Activated T-helper 1 cell treated with anti-CD3 and anti-CD28 coated beads, Interleukin-12 subunit alpha, Interleukin-12 subunit beta, Interleukin-2, Interleukin-4 antibody, amounts not matched to agents 30 ng/mL and 10 ng/mL and 1 ng/mL, durations not matched to agents 14 hours and 24 hours and 36 hours (primary cell): ENCODE measurements at regions not wholly inside any gene's neighbourhood (a gene's known extent, or its start where the extent isn't known, plus 50 kb on each side); places are given as distances from the start of the nearest gene placed in this dataset.

Experiments used
- DNase-seq: peaks from one replicate; pipeline ENCODE4 v3.0.0; 2021; ENCODE audit warnings: low spot score
- H3K27ac Mint-ChIP-seq: one replicate; pipeline ENCODE4 v1.8.0; 2021; ENCODE audit warnings: mild to moderate bottlenecking, mixed read lengths
- H3K27me3 Mint-ChIP-seq: one replicate; pipeline ENCODE4 v1.8.0; 2022; ENCODE audit warnings: mild to moderate bottlenecking, moderate library complexity, mixed read lengths; ENCODE audit not compliant: insufficient read depth
- H3K36me3 Mint-ChIP-seq: one replicate; pipeline ENCODE4 v1.8.0; 2021; ENCODE audit warnings: low read depth, mixed read lengths
- H3K4me1 Mint-ChIP-seq: one replicate; pipeline ENCODE4 v1.8.0; 2021; ENCODE audit warnings: low read depth, mixed read lengths
- H3K4me3 Mint-ChIP-seq: one replicate; pipeline ENCODE4 v1.8.0; 2021; ENCODE audit warnings: mild to moderate bottlenecking, moderate library complexity, mixed read lengths
- H3K9me3 Mint-ChIP-seq: one replicate; pipeline ENCODE4 v1.8.0; 2021; ENCODE audit warnings: mixed read lengths
- intact Hi-C: fragments of 100-400 bp; cut with micrococcal nuclease; formaldehyde crosslinking; loops from one replicate; pipeline ENCODE4 v1.15.1; 2024

- no peak overlapping the region for H3K27ac Mint-ChIP-seq
- H3K9me3 Mint-ChIP-seq, result no peaks in the 10 kb centered on the region
- intact Hi-C loops, result no loop called here
- H3K36me3 Mint-ChIP-seq, result no peaks in the 10 kb centered on the region
- H3K4me1 Mint-ChIP-seq, result no peaks in the 10 kb centered on the region
- DNase-seq, result no peak
- no peak overlapping the region for H3K4me3 Mint-ChIP-seq
- H3K27me3 Mint-ChIP-seq, result no peaks in the 10 kb centered on the region
Measured at GRCh38 chr9:87138128-87139040, 191.1 kb upstream of the GAS1 start.

- intact Hi-C loops, result no loop called here
- H3K27me3 Mint-ChIP-seq, result no peaks in the 10 kb centered on the region
- no peak overlapping the region for H3K27ac Mint-ChIP-seq
- H3K36me3 Mint-ChIP-seq, result no peaks in the 10 kb centered on the region
- H3K9me3 Mint-ChIP-seq, result no peaks in the 10 kb centered on the region
- DNase-seq, result no peak
- no peaks in the 10 kb centered on the region for H3K4me1 Mint-ChIP-seq
- no peak overlapping the region for H3K4me3 Mint-ChIP-seq
Measured at GRCh38 chr9:87139099-87139730, 191.9 kb upstream of the GAS1 start.

GRCh38 chr9:87140142-87140541, 192.8 kb upstream of the GAS1 start:
- H3K27ac Mint-ChIP-seq, result no peak overlapping the region
- intact Hi-C loops, result no loop called here
- H3K4me3 Mint-ChIP-seq, result no peak overlapping the region
- H3K4me1 Mint-ChIP-seq, result no peaks in the 10 kb centered on the region
- peaks cover 3% of the 10 kb centered on the region for H3K27me3 Mint-ChIP-seq
- no peaks in the 10 kb centered on the region for H3K36me3 Mint-ChIP-seq
- DNase-seq, result no peak
- H3K9me3 Mint-ChIP-seq, result no peaks in the 10 kb centered on the region

- no peaks in the 10 kb centered on the region for H3K4me1 Mint-ChIP-seq
- H3K36me3 Mint-ChIP-seq, result no peaks in the 10 kb centered on the region
- H3K27ac Mint-ChIP-seq, result no peak overlapping the region
- no peak for DNase-seq
- peaks cover 3% of the 10 kb centered on the region for H3K27me3 Mint-ChIP-seq
- intact Hi-C loops, result no loop called here
- no peaks in the 10 kb centered on the region for H3K9me3 Mint-ChIP-seq
- H3K4me3 Mint-ChIP-seq, result no peak overlapping the region
Measured at GRCh38 chr9:87140605-87141109, 193.4 kb upstream of the GAS1 start.

- H3K4me1 Mint-ChIP-seq, result no peaks in the 10 kb centered on the region
Measured at GRCh38 chr9:87141124-87141523, 193.8 kb upstream of the GAS1 start.

GRCh38 chr9:87146933-87147332, 199.6 kb upstream of the GAS1 start:
- H3K27ac Mint-ChIP-seq, result no peak overlapping the region
- H3K9me3 Mint-ChIP-seq, result no peaks in the 10 kb centered on the region
- no peak overlapping the region for H3K4me3 Mint-ChIP-seq
- H3K27me3 Mint-ChIP-seq, result peaks cover 15% of the 10 kb centered on the region
- intact Hi-C loops, result no loop called here
- DNase-seq, result no peak
- H3K4me1 Mint-ChIP-seq, result no peaks in the 10 kb centered on the region
- no peaks in the 10 kb centered on the region for H3K36me3 Mint-ChIP-seq

More at GRCh38 chr9:87141124-87141523, 193.8 kb upstream of the GAS1 start:
- peaks cover 3% of the 10 kb centered on the region for H3K27me3 Mint-ChIP-seq
- no peak overlapping the region for H3K27ac Mint-ChIP-seq
- no peak for DNase-seq
- no peaks in the 10 kb centered on the region for H3K9me3 Mint-ChIP-seq
- intact Hi-C loops, result no loop called here
- no peak overlapping the region for H3K4me3 Mint-ChIP-seq
- no peaks in the 10 kb centered on the region for H3K36me3 Mint-ChIP-seq

- no peaks in the 10 kb centered on the region for H3K4me1 Mint-ChIP-seq
- H3K27ac Mint-ChIP-seq, result no peak overlapping the region
- no peak overlapping the region for H3K4me3 Mint-ChIP-seq
- DNase-seq, result no peak
- H3K27me3 Mint-ChIP-seq, result peaks cover 15% of the 10 kb centered on the region
- no peaks in the 10 kb centered on the region for H3K36me3 Mint-ChIP-seq
- intact Hi-C loops, result no loop called here
- no peaks in the 10 kb centered on the region for H3K9me3 Mint-ChIP-seq
Measured at GRCh38 chr9:87147839-87148238, 200.5 kb upstream of the GAS1 start.

GRCh38 chr9:87148331-87149104, 201.2 kb upstream of the GAS1 start:
- intact Hi-C loops, result no loop called here
- Mint-ChIP-seq H3K27ac (no peak overlapping the region), H3K4me3 (no peak overlapping the region), H3K36me3 (no peaks in the 10 kb centered on the region), H3K27me3 (peaks cover 15% of the 10 kb centered on the region), H3K9me3 (no peaks in the 10 kb centered on the region), H3K4me1 (no peaks in the 10 kb centered on the region)
- no peak for DNase-seq

- Mint-ChIP-seq H3K27me3 (peaks cover 13% of the 10 kb centered on the region), H3K4me1 (no peaks in the 10 kb centered on the region), H3K4me3 (no peak overlapping the region), H3K27ac (no peak overlapping the region), H3K9me3 (no peaks in the 10 kb centered on the region), H3K36me3 (no peaks in the 10 kb centered on the region)
- intact Hi-C loops, result no loop called here
- DNase-seq, result no peak
Measured at GRCh38 chr9:87149799-87150198, 202.5 kb upstream of the GAS1 start.

GRCh38 chr9:87152256-87152655, 204.9 kb upstream of the GAS1 start:
- DNase-seq, result no peak
- H3K27me3 Mint-ChIP-seq, result peaks cover 11% of the 10 kb centered on the region
- H3K4me1 Mint-ChIP-seq, result no peaks in the 10 kb centered on the region
- H3K27ac Mint-ChIP-seq, result no peak overlapping the region
- no peaks in the 10 kb centered on the region for H3K36me3 Mint-ChIP-seq
- no peaks in the 10 kb centered on the region for H3K9me3 Mint-ChIP-seq
- H3K4me3 Mint-ChIP-seq, result no peak overlapping the region
- intact Hi-C loops, result no loop called here

GRCh38 chr9:87156247-87156646, 208.9 kb upstream of the GAS1 start:
- H3K4me3 Mint-ChIP-seq, result no peak overlapping the region
- H3K27ac Mint-ChIP-seq, result no peak overlapping the region
- DNase-seq, result no peak
- peaks cover 2% of the 10 kb centered on the region for H3K27me3 Mint-ChIP-seq
- no peaks in the 10 kb centered on the region for H3K36me3 Mint-ChIP-seq
- H3K9me3 Mint-ChIP-seq, result no peaks in the 10 kb centered on the region
- intact Hi-C loops, result no loop called here
- H3K4me1 Mint-ChIP-seq, result no peaks in the 10 kb centered on the region

- Mint-ChIP-seq H3K4me3 (no peak overlapping the region), H3K4me1 (no peaks in the 10 kb centered on the region), H3K36me3 (no peaks in the 10 kb centered on the region), H3K27ac (no peak overlapping the region), H3K9me3 (no peaks in the 10 kb centered on the region), H3K27me3 (peaks cover 2% of the 10 kb centered on the region)
- intact Hi-C loops, result no loop called here
- DNase-seq, result no peak
Measured at GRCh38 chr9:87157366-87158031, 210.2 kb upstream of the GAS1 start.
